DOHH2 (cell line): ENCODE measurements at regions not wholly inside any gene's neighbourhood (a gene's known extent, or its start where the extent isn't known, plus 50 kb on each side); places are given as distances from the start of the nearest gene placed in this dataset.

Source experiments
- H3F3A ChIP-seq: fragments of 200-600 bp; sonication (generic), shearing (Covaris generic); 2 replicates; pipeline ENCODE4 v1.6.0; 2016; ENCODE audit warnings: antibody characterized with exemption, mild to moderate bottlenecking; ENCODE audit not compliant: control insufficient read depth, insufficient read depth
- H3K27ac ChIP-seq: fragments of 200-600 bp; sonication (generic); 2 replicates; pipeline ENCODE4 v1.5.1; 2014; ENCODE audit warnings: low read depth, mild to moderate bottlenecking, low read length, moderate library complexity
- H3K27me3 ChIP-seq: fragments of 200-600 bp; sonication (generic); 2 replicates; pipeline ENCODE4 v1.6.1; 2014; ENCODE audit warnings: mild to moderate bottlenecking, low read length, mixed read lengths; ENCODE audit not compliant: control insufficient read depth
- H3K36me3 ChIP-seq: fragments of 200-600 bp; sonication (generic); 2 replicates; pipeline ENCODE4 v1.6.1; 2014; ENCODE audit warnings: mild to moderate bottlenecking, low read length, moderate library complexity, mixed read lengths; ENCODE audit not compliant: control insufficient read depth
- H3K4me1 ChIP-seq: fragments of 200-600 bp; sonication (generic); 2 replicates; pipeline ENCODE4 v1.6.1; 2014; ENCODE audit warnings: mild to moderate bottlenecking, low read length, mixed read lengths; ENCODE audit not compliant: control insufficient read depth
- H3K4me2 ChIP-seq: fragments of 200-600 bp; sonication (generic); 2 replicates; pipeline ENCODE4 v1.6.0; 2014; ENCODE audit warnings: mild to moderate bottlenecking, low read length, moderate library complexity
- H3K4me3 ChIP-seq: fragments of 200-600 bp; sonication (generic); 2 replicates; pipeline ENCODE4 v1.5.1; 2014; ENCODE audit warnings: mild to moderate bottlenecking, low read length, mixed read lengths
- H3K79me2 ChIP-seq: fragments of 200-600 bp; sonication (generic); 2 replicates; pipeline ENCODE4 v1.6.1; 2014; ENCODE audit warnings: mild to moderate bottlenecking, low read length, mixed read lengths; ENCODE audit not compliant: control insufficient read depth
- H3K9me2 ChIP-seq: fragments of 200-600 bp; sonication (generic); replicated peaks from 2 replicates; pipeline ENCODE4 v1.6.1; 2014; ENCODE audit warnings: mild to moderate bottlenecking, low read length, mixed read lengths; ENCODE audit not compliant: control insufficient read depth
- H3K9me3 ChIP-seq: fragments of 200-600 bp; sonication (generic); 2 replicates; pipeline ENCODE4 v1.6.1; 2014; ENCODE audit warnings: antibody characterized with exemption, low read length, mixed read lengths; ENCODE audit not compliant: control insufficient read depth, insufficient read depth
- H4K20me1 ChIP-seq: fragments of 200-600 bp; sonication (generic); 2 replicates; pipeline ENCODE4 v1.6.0; 2014; ENCODE audit warnings: low read depth, mild to moderate bottlenecking, antibody characterized with exemption, low read length, moderate library complexity; ENCODE audit not compliant: control insufficient read depth, insufficient read depth
- CTCF ChIP-seq: fragments of 200-600 bp; sonication (generic); IDR thresholded peaks from one replicate; pipeline ENCODE4 v1.5.1; 2014; ENCODE audit warnings: antibody characterized with exemption, mild to moderate bottlenecking, low read depth, low read length; ENCODE audit not compliant: poor library complexity, severe bottlenecking
- EZH2phosphoT487 ChIP-seq: fragments of 200-600 bp; sonication (generic); IDR thresholded peaks from 2 replicates; pipeline ENCODE4 v1.6.1; 2017; ENCODE audit warnings: borderline replicate concordance, mild to moderate bottlenecking, antibody characterized with exemption, low read length, moderate library complexity, mixed read lengths

- H3K27ac ChIP-seq = no peak overlapping the region
- H3K27me3 ChIP-seq = no peaks in the 10 kb centered on the region
- H3K4me3 ChIP-seq = no peak overlapping the region
- H3F3A ChIP-seq = no peaks in the 10 kb centered on the region
- no peak overlapping the region for H3K4me2 ChIP-seq
- H3K4me1 ChIP-seq = no peaks in the 10 kb centered on the region
- H4K20me1 ChIP-seq = no peaks in the 10 kb centered on the region
- TF ChIP-seq CTCF (no peak), EZH2phosphoT487 (no peak)
- H3K36me3 ChIP-seq = no peaks in the 10 kb centered on the region
- no peaks in the 10 kb centered on the region for H3K9me3 ChIP-seq
- no peaks in the 10 kb centered on the region for H3K9me2 ChIP-seq
- no peaks in the 10 kb centered on the region for H3K79me2 ChIP-seq
Measured at GRCh38 chr18:73918816-73919215, 228.8 kb downstream of the FBXO15 start.

GRCh38 chr18:73917046-73917445 is 230.6 kb downstream of the FBXO15 start:
- no peak overlapping the region for H3K4me3 ChIP-seq
- H3K4me2 ChIP-seq = no peak overlapping the region
- no peaks in the 10 kb centered on the region for H3K9me2 ChIP-seq
- H3K9me3 ChIP-seq = no peaks in the 10 kb centered on the region
- H3K27me3 ChIP-seq = no peaks in the 10 kb centered on the region
- no peak for TF ChIP-seq EZH2phosphoT487
- no peak for TF ChIP-seq CTCF
- no peaks in the 10 kb centered on the region for H4K20me1 ChIP-seq
- H3K79me2 ChIP-seq = no peaks in the 10 kb centered on the region
- no peaks in the 10 kb centered on the region for H3K4me1 ChIP-seq
- H3K36me3 ChIP-seq = no peaks in the 10 kb centered on the region
- no peak overlapping the region for H3K27ac ChIP-seq
- no peaks in the 10 kb centered on the region for H3F3A ChIP-seq

- Histone ChIP-seq H3K27me3 (no peaks in the 10 kb centered on the region), H3K9me2 (no peaks in the 10 kb centered on the region), H3K36me3 (no peaks in the 10 kb centered on the region), H3K4me1 (no peaks in the 10 kb centered on the region), H3K27ac (no peak overlapping the region), H3F3A (no peaks in the 10 kb centered on the region), H3K79me2 (no peaks in the 10 kb centered on the region), H3K9me3 (no peaks in the 10 kb centered on the region), H3K4me2 (no peak overlapping the region), H3K4me3 (no peak overlapping the region), H4K20me1 (no peaks in the 10 kb centered on the region)
- TF ChIP-seq EZH2phosphoT487 (no peak), CTCF (no peak)
Measured at GRCh38 chr18:73913505-73913904, 234.1 kb downstream of the FBXO15 start.

GRCh38 chr18:73908323-73908722 is 239.3 kb downstream of the FBXO15 start:
- no peaks in the 10 kb centered on the region for H3K4me1 ChIP-seq
- no peaks in the 10 kb centered on the region for H3K79me2 ChIP-seq
- no peak overlapping the region for H3K27ac ChIP-seq
- H3K9me3 ChIP-seq = no peaks in the 10 kb centered on the region
- H3K27me3 ChIP-seq = no peaks in the 10 kb centered on the region
- no peak overlapping the region for H3K4me3 ChIP-seq
- H3F3A ChIP-seq = no peaks in the 10 kb centered on the region
- TF ChIP-seq CTCF = no peak
- no peak overlapping the region for H3K4me2 ChIP-seq
- no peaks in the 10 kb centered on the region for H4K20me1 ChIP-seq
- no peaks in the 10 kb centered on the region for H3K36me3 ChIP-seq
- H3K9me2 ChIP-seq = no peaks in the 10 kb centered on the region
